ENCODE measurements at regions not wholly inside any gene's neighbourhood (a gene's known extent, or its start where the extent isn't known, plus 50 kb on each side); places are given as distances from the start of the nearest gene placed in this dataset.
"Not testable (repeated sequence)": the region's sequence is repeated elsewhere in the genome, so short reads cannot be mapped to it uniquely, and the experiment has no call there.

DNA sequence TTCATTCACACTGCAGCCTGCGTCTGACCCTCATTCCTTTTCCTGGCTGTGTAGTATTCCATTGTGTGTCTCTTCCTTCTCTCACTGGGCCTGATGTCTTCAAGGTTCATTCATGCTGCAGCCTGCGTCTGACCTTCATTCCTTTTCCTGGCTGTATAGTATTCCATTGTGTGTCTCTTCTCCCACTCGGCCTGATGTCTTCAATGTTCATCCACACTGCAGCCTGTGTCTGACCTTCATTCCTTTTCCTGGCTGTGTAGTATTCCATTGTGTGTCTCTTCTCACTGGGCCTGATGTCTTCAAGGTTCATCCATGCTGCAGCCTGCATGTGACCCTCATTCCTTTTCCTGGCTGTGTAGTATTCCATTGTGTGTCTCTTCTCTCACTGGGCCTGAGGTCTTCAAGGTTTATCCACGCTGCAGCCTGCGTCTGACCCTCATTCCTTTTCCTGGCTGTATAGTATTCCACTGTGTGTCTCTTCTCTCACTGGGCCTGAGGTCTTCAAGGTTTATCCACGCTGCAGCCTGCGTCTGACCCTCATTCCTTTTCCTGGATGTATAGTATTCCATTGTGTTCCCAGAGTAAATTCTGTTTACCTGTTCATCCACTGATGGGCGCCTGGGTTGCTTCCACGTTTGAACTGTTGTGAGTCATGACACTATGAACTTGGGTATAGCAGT is 191.0 kb downstream of the CRLF2 start:
- H3K9me3 ChIP-seq (ENCODE audit: control insufficient read depth in 3 of 3, low read length in 3 of 3); H3K27ac ChIP-seq (ENCODE audit: low read depth, low read length); H3K9ac ChIP-seq (ENCODE audit: low read depth in 1 of 3, low read length in 3 of 3); H3K36me3 ChIP-seq (ENCODE audit: control insufficient read depth in 3 of 3, insufficient read depth in 3 of 3, low read length in 3 of 3); H3K4me1 ChIP-seq (ENCODE audit: control insufficient read depth in 3 of 3, insufficient read depth in 3 of 3, low read length in 3 of 3); H3K27me3 ChIP-seq (ENCODE audit: control insufficient read depth in 3 of 3, insufficient read depth in 3 of 3, low read length in 3 of 3): not testable (repeated sequence)
- peak overlapping the region in 1 of 3 donors; percentile 31 for H3K4me3 ChIP-seq (ENCODE audit: low read length in 3 of 3)

- Histone ChIP-seq H3K27me3 (ENCODE audit: control insufficient read depth in 3 of 3, insufficient read depth in 3 of 3, low read length in 3 of 3) (no peaks in the 10 kb centered on the region), H3K4me3 (ENCODE audit: low read length in 3 of 3) (no peak overlapping the region), H3K4me1 (ENCODE audit: control insufficient read depth in 3 of 3, insufficient read depth in 3 of 3, low read length in 3 of 3) (no peaks in the 10 kb centered on the region), H3K36me3 (ENCODE audit: control insufficient read depth in 3 of 3, insufficient read depth in 3 of 3, low read length in 3 of 3) (no peaks in the 10 kb centered on the region), H3K9ac (ENCODE audit: low read depth in 1 of 3, low read length in 3 of 3) (no peak overlapping the region), H3K9me3 (ENCODE audit: control insufficient read depth in 3 of 3, low read length in 3 of 3) (peaks cover 4 to 10% (median 6%) of the 10 kb centered on the region in 3 donors), H3K27ac (ENCODE audit: low read depth, low read length) (no peak overlapping the region)
These were observed 191.7 kb downstream of the CRLF2 start for GRCh38 chrX:1020634-1021166.

DNA sequence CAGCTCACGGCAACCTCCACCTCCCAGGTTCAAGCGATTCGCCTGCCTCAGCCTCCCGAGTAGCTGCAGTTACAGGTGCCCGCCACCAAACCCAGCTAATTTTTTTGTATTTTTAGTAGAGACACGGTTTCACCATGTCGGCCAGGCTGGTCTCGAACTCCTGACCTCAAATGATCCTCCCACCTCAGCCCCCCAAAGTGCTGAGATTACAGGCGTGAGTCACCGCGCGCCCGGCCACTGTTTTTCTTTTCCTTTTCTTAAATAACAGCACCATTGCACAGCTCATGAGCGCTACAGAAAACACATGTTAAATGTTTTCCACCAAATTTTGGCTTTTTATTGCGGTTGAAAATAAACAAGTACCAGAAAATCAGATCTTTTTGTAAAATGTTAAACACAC is 195.5 kb downstream of the CRLF2 start:
- not testable (repeated sequence) for H3K9me3 ChIP-seq (ENCODE audit: control insufficient read depth in 3 of 3, low read length in 3 of 3); H3K4me3 ChIP-seq (ENCODE audit: low read length in 3 of 3); H3K4me1 ChIP-seq (ENCODE audit: control insufficient read depth in 3 of 3, insufficient read depth in 3 of 3, low read length in 3 of 3); H3K27ac ChIP-seq (ENCODE audit: low read depth, low read length); H3K9ac ChIP-seq (ENCODE audit: low read depth in 1 of 3, low read length in 3 of 3); H3K36me3 ChIP-seq (ENCODE audit: control insufficient read depth in 3 of 3, insufficient read depth in 3 of 3, low read length in 3 of 3); H3K27me3 ChIP-seq (ENCODE audit: control insufficient read depth in 3 of 3, insufficient read depth in 3 of 3, low read length in 3 of 3)

DNA sequence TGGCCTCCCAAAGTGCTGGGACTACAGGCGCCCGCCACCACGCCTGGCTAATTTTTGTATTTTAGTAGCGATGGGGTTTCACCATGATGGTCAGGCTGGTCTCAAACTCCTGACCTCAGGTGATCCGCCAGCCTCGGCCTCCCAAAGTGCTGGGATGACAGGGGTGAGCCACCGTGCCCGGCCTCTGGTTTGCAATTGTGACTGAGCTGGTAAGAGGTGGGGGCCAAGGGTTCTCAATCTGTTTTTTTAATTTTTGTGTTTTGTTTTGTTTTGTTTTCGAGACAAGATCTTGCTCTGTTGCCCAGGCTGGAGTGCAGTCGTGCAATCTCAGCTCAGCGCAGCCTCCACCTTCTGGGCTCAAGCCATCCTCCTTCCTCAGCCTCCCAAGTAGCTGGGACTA is 196.2 kb downstream of the CRLF2 start:
- not testable (repeated sequence) for H3K9me3 ChIP-seq (ENCODE audit: control insufficient read depth in 3 of 3, low read length in 3 of 3); H3K36me3 ChIP-seq (ENCODE audit: control insufficient read depth in 3 of 3, insufficient read depth in 3 of 3, low read length in 3 of 3); H3K27ac ChIP-seq (ENCODE audit: low read depth, low read length); H3K4me3 ChIP-seq (ENCODE audit: low read length in 3 of 3); H3K9ac ChIP-seq (ENCODE audit: low read depth in 1 of 3, low read length in 3 of 3); H3K4me1 ChIP-seq (ENCODE audit: control insufficient read depth in 3 of 3, insufficient read depth in 3 of 3, low read length in 3 of 3); H3K27me3 ChIP-seq (ENCODE audit: control insufficient read depth in 3 of 3, insufficient read depth in 3 of 3, low read length in 3 of 3)

DNA sequence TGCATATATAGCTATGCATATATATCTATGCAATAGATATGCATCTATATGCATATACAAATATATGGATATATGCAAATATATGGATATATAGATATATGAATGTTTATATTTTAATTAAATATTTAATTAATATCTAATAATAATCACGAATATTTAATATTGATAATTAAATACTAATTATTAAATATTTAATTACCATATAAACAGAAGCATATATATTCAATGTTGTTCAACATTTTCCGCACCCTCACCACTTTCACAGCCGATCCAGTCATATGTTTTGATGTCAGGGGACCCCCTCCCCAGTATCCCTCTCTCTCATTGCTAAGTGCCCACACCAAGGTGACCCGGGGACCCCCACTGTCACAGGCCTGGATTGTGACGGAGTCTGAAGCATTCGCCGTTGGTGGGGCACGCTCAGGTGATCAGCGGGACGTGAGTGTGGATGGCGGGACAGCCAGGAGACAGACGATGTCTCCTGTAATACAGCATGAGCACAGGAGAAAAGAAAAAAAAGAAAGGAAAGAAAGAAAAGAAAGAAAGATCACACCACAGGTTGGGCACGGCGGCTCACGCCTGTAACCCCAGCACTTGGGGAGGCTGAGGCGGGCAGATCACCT is 199.7 kb downstream of the CRLF2 start:
- no peaks in the 10 kb centered on the region for H3K36me3 ChIP-seq (ENCODE audit: control insufficient read depth in 3 of 3, insufficient read depth in 3 of 3, low read length in 3 of 3)
- H3K27ac ChIP-seq (ENCODE audit: low read depth, low read length) = no peak overlapping the region
- no peak overlapping the region for H3K9ac ChIP-seq (ENCODE audit: low read depth in 1 of 3, low read length in 3 of 3)
- H3K27me3 ChIP-seq (ENCODE audit: control insufficient read depth in 3 of 3, insufficient read depth in 3 of 3, low read length in 3 of 3) = no peaks in the 10 kb centered on the region
- H3K4me1 ChIP-seq (ENCODE audit: control insufficient read depth in 3 of 3, insufficient read depth in 3 of 3, low read length in 3 of 3) = no peaks in the 10 kb centered on the region
- H3K9me3 ChIP-seq (ENCODE audit: control insufficient read depth in 3 of 3, low read length in 3 of 3) = no peaks in the 10 kb centered on the region
- H3K4me3 ChIP-seq (ENCODE audit: low read length in 3 of 3) = no peak overlapping the region

GRCh38 chrX:1011691-1012283 is 200.7 kb downstream of the CRLF2 start:
- no peak overlapping the region for H3K27ac ChIP-seq (ENCODE audit: low read depth, low read length)
- H3K27me3 ChIP-seq (ENCODE audit: control insufficient read depth in 3 of 3, insufficient read depth in 3 of 3, low read length in 3 of 3) = no peaks in the 10 kb centered on the region
- no peaks in the 10 kb centered on the region for H3K36me3 ChIP-seq (ENCODE audit: control insufficient read depth in 3 of 3, insufficient read depth in 3 of 3, low read length in 3 of 3)
- no peak overlapping the region for H3K9ac ChIP-seq (ENCODE audit: low read depth in 1 of 3, low read length in 3 of 3)
- H3K4me1 ChIP-seq (ENCODE audit: control insufficient read depth in 3 of 3, insufficient read depth in 3 of 3, low read length in 3 of 3) = no peaks in the 10 kb centered on the region
- no peak overlapping the region for H3K4me3 ChIP-seq (ENCODE audit: low read length in 3 of 3)
- peaks cover 0 to 4% (median 0%) of the 10 kb centered on the region in 3 donors for H3K9me3 ChIP-seq (ENCODE audit: control insufficient read depth in 3 of 3, low read length in 3 of 3)

DNA sequence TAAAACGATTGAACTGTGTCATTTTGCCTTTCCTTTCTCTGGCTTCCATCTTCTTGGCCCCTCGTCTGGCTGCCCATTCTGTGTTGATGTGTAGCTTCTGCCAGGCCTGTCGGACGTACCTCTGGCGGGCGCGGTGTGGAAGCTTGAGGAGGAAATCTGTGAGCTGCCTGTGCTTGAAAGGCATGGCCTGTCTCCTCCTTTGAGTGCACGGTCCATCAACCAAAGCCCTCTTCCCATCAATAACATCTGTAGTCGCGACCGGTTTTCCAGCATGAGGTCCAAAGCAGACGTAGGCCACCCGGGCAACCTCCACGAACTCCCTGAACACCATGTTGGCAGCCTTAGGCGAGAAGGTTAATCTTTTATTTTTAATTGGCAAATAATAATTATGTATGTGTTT is 202.7 kb downstream of the CRLF2 start:
- Histone ChIP-seq H3K4me3 (ENCODE audit: low read length in 3 of 3) (no peak overlapping the region), H3K27ac (ENCODE audit: low read depth, low read length) (no peak overlapping the region), H3K9ac (ENCODE audit: low read depth in 1 of 3, low read length in 3 of 3) (no peak overlapping the region), H3K4me1 (ENCODE audit: control insufficient read depth in 3 of 3, insufficient read depth in 3 of 3, low read length in 3 of 3) (no peaks in the 10 kb centered on the region), H3K27me3 (ENCODE audit: control insufficient read depth in 3 of 3, insufficient read depth in 3 of 3, low read length in 3 of 3) (no peaks in the 10 kb centered on the region), H3K9me3 (ENCODE audit: control insufficient read depth in 3 of 3, low read length in 3 of 3) (peaks cover 0 to 4% (median 0%) of the 10 kb centered on the region in 3 donors), H3K36me3 (ENCODE audit: control insufficient read depth in 3 of 3, insufficient read depth in 3 of 3, low read length in 3 of 3) (no peaks in the 10 kb centered on the region)

- Histone ChIP-seq H3K36me3 (ENCODE audit: control insufficient read depth in 3 of 3, insufficient read depth in 3 of 3, low read length in 3 of 3) (no peaks in the 10 kb centered on the region), H3K27ac (ENCODE audit: low read depth, low read length) (no peak overlapping the region), H3K4me3 (ENCODE audit: low read length in 3 of 3) (no peak overlapping the region), H3K9me3 (ENCODE audit: control insufficient read depth in 3 of 3, low read length in 3 of 3) (peaks cover 0 to 4% (median 0%) of the 10 kb centered on the region in 3 donors), H3K4me1 (ENCODE audit: control insufficient read depth in 3 of 3, insufficient read depth in 3 of 3, low read length in 3 of 3) (no peaks in the 10 kb centered on the region), H3K9ac (ENCODE audit: low read depth in 1 of 3, low read length in 3 of 3) (no peak overlapping the region), H3K27me3 (ENCODE audit: control insufficient read depth in 3 of 3, insufficient read depth in 3 of 3, low read length in 3 of 3) (no peaks in the 10 kb centered on the region)
These were observed 206.2 kb downstream of the CRLF2 start for GRCh38 chrX:1006156-1006730.

DNA sequence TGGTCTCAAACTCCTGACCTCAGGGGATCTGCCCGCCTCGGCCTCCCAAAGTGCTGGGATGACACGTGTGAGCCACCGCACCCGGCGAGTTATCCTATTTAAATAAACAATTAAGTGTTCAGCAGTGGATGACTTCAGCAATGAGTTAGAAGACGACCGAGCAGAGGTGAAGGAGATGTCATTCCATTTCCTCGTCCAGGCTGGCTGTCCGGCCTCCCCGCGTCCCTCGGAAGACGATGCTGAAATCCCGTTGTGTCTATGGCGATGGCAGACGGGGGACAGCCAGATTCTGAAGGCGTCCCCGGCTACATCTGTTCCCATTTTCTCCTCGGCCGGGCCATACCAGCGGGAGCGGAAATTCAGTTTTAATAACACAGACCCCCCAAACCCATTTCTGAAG is 209.8 kb downstream of the CRLF2 start:
- Histone ChIP-seq H3K9ac (ENCODE audit: low read depth in 1 of 3, low read length in 3 of 3) (no peak overlapping the region), H3K27me3 (ENCODE audit: control insufficient read depth in 3 of 3, insufficient read depth in 3 of 3, low read length in 3 of 3) (no peaks in the 10 kb centered on the region), H3K4me1 (ENCODE audit: control insufficient read depth in 3 of 3, insufficient read depth in 3 of 3, low read length in 3 of 3) (no peaks in the 10 kb centered on the region), H3K27ac (ENCODE audit: low read depth, low read length) (no peak overlapping the region), H3K36me3 (ENCODE audit: control insufficient read depth in 3 of 3, insufficient read depth in 3 of 3, low read length in 3 of 3) (no peaks in the 10 kb centered on the region), H3K4me3 (ENCODE audit: low read length in 3 of 3) (no peak overlapping the region), H3K9me3 (ENCODE audit: control insufficient read depth in 3 of 3, low read length in 3 of 3) (peaks cover 0 to 4% (median 0%) of the 10 kb centered on the region in 3 donors)

- Histone ChIP-seq H3K27me3 (ENCODE audit: control insufficient read depth in 3 of 3, insufficient read depth in 3 of 3, low read length in 3 of 3) (no peaks in the 10 kb centered on the region), H3K27ac (ENCODE audit: low read depth, low read length) (no peak overlapping the region), H3K4me3 (ENCODE audit: low read length in 3 of 3) (no peak overlapping the region)
These were observed 214.8 kb downstream of the CRLF2 start for GRCh38 chrX:997631-998137.

More at GRCh38 chrX:997631-998137, 214.8 kb downstream of the CRLF2 start:
- H3K9ac ChIP-seq (ENCODE audit: low read depth in 1 of 3, low read length in 3 of 3) = no peak overlapping the region
- no peaks in the 10 kb centered on the region for H3K36me3 ChIP-seq (ENCODE audit: control insufficient read depth in 3 of 3, insufficient read depth in 3 of 3, low read length in 3 of 3)
- peaks cover 0 to 10% (median 3%) of the 10 kb centered on the region in 3 donors for H3K9me3 ChIP-seq (ENCODE audit: control insufficient read depth in 3 of 3, low read length in 3 of 3)
- no peaks in the 10 kb centered on the region for H3K4me1 ChIP-seq (ENCODE audit: control insufficient read depth in 3 of 3, insufficient read depth in 3 of 3, low read length in 3 of 3)

All from skeletal muscle tissue (tissue), 3 donors.